OCI-LY3 (cell line): ENCODE measurements at regions not wholly inside any gene's neighbourhood (a gene's known extent, or its start where the extent isn't known, plus 50 kb on each side); places are given as distances from the start of the nearest gene placed in this dataset.
A peak's percentile ranks its signal among the peaks of the same experiment; 100 is the strongest.

Source experiments
- H2AFZ ChIP-seq: fragments of 200-600, 300-600 bp; shearing (Covaris generic); 2 replicates; pipeline ENCODE4 v1.6.0; 2014; ENCODE audit warnings: antibody characterized with exemption, low read depth, low read length
- H3K27ac ChIP-seq: fragments of 200-600, 300-600 bp; sonication (generic); 2 replicates; pipeline ENCODE4 v1.5.1; 2014; ENCODE audit warnings: mild to moderate bottlenecking, low read length, moderate library complexity, mixed read lengths
- H3K27me3 ChIP-seq: fragments of 200-600, 300-600 bp; sonication (generic); 2 replicates; pipeline ENCODE4 v1.6.1; 2014; ENCODE audit warnings: low read depth, low read length, mixed read lengths
- H3K36me3 ChIP-seq: fragments of 200-600, 300-600 bp; sonication (generic); replicated peaks from 2 replicates; pipeline ENCODE3; 2014; ENCODE audit warnings: low read depth, low read length, mixed read lengths
- H3K4me1 ChIP-seq: fragments of 300-600, 200-600 bp; sonication (generic); 2 replicates; pipeline ENCODE4 v1.6.1; 2014; ENCODE audit warnings: low read length, mixed read lengths
- H3K4me2 ChIP-seq: fragments of 200-600, 300-600 bp; sonication (generic); 2 replicates; pipeline ENCODE4 v1.6.1; 2014; ENCODE audit warnings: low read length, mixed read lengths
- H3K4me3 ChIP-seq: fragments of 300-600, 200-600 bp; sonication (generic); 2 replicates; pipeline ENCODE4 v1.5.1; 2014; ENCODE audit warnings: antibody characterized with exemption, mild to moderate bottlenecking, low read length, moderate library complexity
- H3K79me2 ChIP-seq: fragments of 300-600, 200-600 bp; shearing (Covaris generic); 2 replicates; pipeline ENCODE4 v1.6.1; 2014; ENCODE audit warnings: mild to moderate bottlenecking, low read length, mixed read lengths
- H3K9ac ChIP-seq: fragments of 300-600, 200-600 bp; shearing (Covaris generic); 2 replicates; pipeline ENCODE4 v1.6.0; 2014; ENCODE audit warnings: mild to moderate bottlenecking, low read length, moderate library complexity
- H3K9me3 ChIP-seq: fragments of 200-600, 300-600 bp; shearing (Covaris generic); 2 replicates; pipeline ENCODE4 v1.6.1; 2014; ENCODE audit warnings: low read length, mixed read lengths; ENCODE audit not compliant: insufficient read depth
- H4K20me1 ChIP-seq: fragments of 200-600, 300-600 bp; sonication (generic); 2 replicates; pipeline ENCODE4 v1.6.1; 2016; ENCODE audit warnings: low read length, mixed read lengths; ENCODE audit not compliant: insufficient read depth
- CTCF ChIP-seq: fragments of 200-600, 300-600 bp; sonication (generic); IDR thresholded peaks from 2 replicates; pipeline ENCODE4 v1.5.1; 2014; ENCODE audit warnings: antibody characterized with exemption, low read length, low read depth
- EZH2phosphoT487 ChIP-seq: fragments of 200-600 bp; shearing (Covaris generic); IDR thresholded peaks from 2 replicates; pipeline ENCODE4 v1.6.1; 2018; ENCODE audit warnings: antibody characterized with exemption, mixed run types, low read depth

- Histone ChIP-seq H3K27ac (no peak overlapping the region), H3K4me1 (no peaks in the 10 kb centered on the region), H3K4me2 (no peak overlapping the region), H4K20me1 (no peaks in the 10 kb centered on the region), H3K4me3 (no peak overlapping the region), H2AFZ (no peak overlapping the region), H3K36me3 (no peaks in the 10 kb centered on the region), H3K27me3 (no peaks in the 10 kb centered on the region), H3K9ac (no peak overlapping the region), H3K9me3 (no peaks in the 10 kb centered on the region), H3K79me2 (no peaks in the 10 kb centered on the region)
- TF ChIP-seq EZH2phosphoT487 (no peak), CTCF (no peak)
These were observed 250.7 kb upstream of the JARID2 start for GRCh38 chr6:14995208-14995607.

- Histone ChIP-seq H3K79me2 (no peaks in the 10 kb centered on the region), H3K36me3 (no peaks in the 10 kb centered on the region), H3K4me3 (no peak overlapping the region), H2AFZ (no peak overlapping the region), H3K9me3 (no peaks in the 10 kb centered on the region), H3K4me1 (no peaks in the 10 kb centered on the region), H3K9ac (no peak overlapping the region), H3K27me3 (no peaks in the 10 kb centered on the region), H3K4me2 (no peak overlapping the region), H3K27ac (no peak overlapping the region), H4K20me1 (no peaks in the 10 kb centered on the region)
- TF ChIP-seq EZH2phosphoT487 (no peak), CTCF (no peak)
These were observed 249.8 kb upstream of the JARID2 start for GRCh38 chr6:14995966-14996602.

- no peak for TF ChIP-seq EZH2phosphoT487
- TF ChIP-seq CTCF: no peak
These were observed 249.0 kb upstream of the JARID2 start for GRCh38 chr6:14996892-14997291.

GRCh38 chr6:14997507-14997906 lies 248.4 kb upstream of the JARID2 start:
- Histone ChIP-seq H3K36me3 (no peaks in the 10 kb centered on the region), H3K27me3 (no peaks in the 10 kb centered on the region), H3K4me1 (no peaks in the 10 kb centered on the region), H4K20me1 (no peaks in the 10 kb centered on the region), H3K79me2 (no peaks in the 10 kb centered on the region), H2AFZ (no peak overlapping the region), H3K4me3 (no peak overlapping the region), H3K27ac (no peak overlapping the region), H3K9me3 (no peaks in the 10 kb centered on the region), H3K4me2 (no peak overlapping the region), H3K9ac (no peak overlapping the region)
- TF ChIP-seq EZH2phosphoT487 (no peak), CTCF (no peak)

More at GRCh38 chr6:14996892-14997291, 249.0 kb upstream of the JARID2 start:
- Histone ChIP-seq H4K20me1 (no peaks in the 10 kb centered on the region), H3K9me3 (no peaks in the 10 kb centered on the region), H3K27me3 (no peaks in the 10 kb centered on the region), H3K79me2 (no peaks in the 10 kb centered on the region), H2AFZ (no peak overlapping the region), H3K9ac (no peak overlapping the region), H3K4me3 (peak overlapping the region; percentile 24; the same call in 1 of the 2 replicates), H3K4me1 (no peaks in the 10 kb centered on the region), H3K27ac (no peak overlapping the region), H3K36me3 (no peaks in the 10 kb centered on the region), H3K4me2 (peak overlapping the region; percentile 9)
